ENCODE measurements at regions not wholly inside any gene's neighbourhood (a gene's known extent, or its start where the extent isn't known, plus 50 kb on each side); places are given as distances from the start of the nearest gene placed in this dataset.
"Not testable (repeated sequence)": the region's sequence is repeated elsewhere in the genome, so short reads cannot be mapped to it uniquely, and the experiment has no call there.

DNA sequence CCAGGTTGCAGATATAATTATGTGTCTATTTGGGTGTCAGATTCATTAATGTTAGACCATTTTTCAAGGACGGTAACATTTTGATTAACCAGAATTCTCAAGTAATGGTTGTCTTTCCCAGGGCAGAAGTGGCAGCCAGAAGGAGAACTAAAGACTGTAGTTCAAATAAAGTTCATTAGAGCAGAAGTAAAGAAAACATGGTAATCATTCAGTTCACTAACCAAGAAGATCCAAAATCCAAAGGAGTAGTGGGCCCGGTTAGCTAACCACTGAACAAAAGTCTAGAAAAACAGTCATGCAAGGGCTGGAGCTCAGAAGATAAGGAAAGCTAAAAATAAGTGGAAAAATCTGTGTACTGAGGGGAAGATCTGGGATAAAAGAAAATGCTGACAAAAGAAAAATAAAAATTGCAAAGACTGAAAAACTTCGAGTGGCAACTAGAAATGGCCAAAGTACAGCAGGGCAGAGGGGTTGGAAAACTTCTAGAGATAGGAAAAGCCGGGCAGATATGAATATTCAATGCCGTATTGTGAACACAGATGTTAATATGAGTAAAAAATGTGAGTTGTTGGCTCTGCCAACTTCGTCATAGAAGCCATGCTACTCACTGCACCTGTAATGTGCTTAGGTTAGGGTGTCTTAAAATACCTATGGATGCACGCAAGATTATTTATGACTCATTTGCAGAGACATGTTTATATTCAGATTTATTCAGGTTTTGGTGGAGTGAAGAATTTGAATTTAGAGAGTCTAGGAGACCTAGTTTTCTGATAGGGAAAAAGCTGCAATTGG is 925.9 kb downstream of the LTN1 start:
- no peak for DNase-seq

DNA sequence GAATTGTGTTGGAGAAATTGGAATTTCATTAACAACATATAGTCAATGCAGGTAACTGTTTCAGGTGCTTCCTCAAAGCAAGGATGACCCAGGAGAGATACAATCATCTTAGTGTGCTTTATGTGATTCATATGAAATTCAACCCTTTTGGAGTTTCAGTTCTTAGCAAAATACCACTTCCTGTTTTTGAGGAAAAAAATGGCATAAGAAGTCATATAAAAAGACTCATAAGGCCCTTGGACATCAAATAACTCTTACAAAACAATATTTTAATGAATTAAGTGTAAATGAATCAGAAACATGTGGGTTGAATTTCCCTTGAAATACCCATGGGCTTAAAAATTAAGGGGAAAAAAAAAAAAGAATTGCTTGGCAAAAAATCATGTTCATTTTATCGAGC is 926.6 kb downstream of the LTN1 start:
- DNase-seq = no peak

DNA sequence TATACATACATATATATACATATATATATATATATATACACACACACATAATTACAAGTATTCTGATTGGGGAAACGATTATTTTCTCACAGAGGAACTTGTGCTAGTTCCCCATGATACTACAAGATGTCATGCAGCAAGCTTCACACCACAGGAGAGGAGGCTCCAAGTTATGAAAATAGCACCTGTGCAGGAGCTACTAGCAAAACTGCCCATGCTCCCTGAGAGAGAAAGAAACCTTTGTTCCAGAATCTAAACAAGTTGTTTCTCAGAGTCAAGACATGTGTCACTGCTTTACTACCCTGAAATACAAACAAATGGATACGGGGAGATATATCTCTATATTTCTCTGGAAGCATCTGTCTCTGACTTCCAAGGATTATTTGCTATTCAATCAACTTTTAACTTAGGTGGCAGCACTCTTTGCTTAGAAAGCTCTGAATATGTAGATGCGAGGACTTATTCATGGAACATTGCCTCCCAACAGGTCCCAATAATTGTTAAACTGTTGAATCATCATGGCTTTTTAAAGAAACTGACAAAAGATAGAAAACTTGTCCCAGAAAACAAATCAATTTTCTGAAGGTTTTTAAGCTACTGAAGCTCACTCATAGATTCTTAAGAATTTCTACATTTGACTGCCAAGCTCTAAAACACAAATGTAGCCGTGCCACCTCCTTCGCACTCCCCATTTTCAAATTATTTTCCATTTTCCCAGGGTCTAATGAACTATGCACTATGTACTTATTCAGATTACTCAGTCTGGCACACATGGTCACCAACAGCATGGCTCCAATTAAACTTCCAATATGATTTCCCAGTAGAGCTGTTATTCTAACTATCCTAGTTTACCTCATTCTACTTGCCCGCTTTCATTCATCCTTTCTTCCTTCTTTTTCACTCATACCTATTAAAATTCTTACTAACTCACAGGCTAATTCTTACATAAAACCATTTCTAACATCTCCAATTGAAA is 929.1 kb downstream of the LTN1 start:
- DNase-seq = no peak

DNA sequence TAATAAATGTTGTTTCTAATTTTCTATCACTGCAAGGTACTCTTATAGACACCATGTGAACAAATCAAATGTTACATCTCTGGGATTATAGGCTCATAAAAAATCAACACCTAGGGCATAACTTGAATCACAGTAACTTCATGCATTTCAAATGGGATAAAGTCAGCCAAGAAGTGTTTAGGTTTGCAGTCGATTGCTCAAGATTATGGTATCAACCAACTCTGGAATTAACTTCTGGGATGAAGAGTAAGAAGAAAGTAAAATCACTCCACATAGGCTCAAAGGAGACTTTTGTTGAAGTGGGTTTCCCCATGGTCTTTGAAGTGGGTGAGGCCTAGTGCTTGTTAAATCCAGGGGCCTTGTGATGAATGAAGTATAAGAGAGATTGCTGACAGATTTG is 939.7 kb downstream of the LTN1 start:
- not testable (repeated sequence) for DNase-seq

DNA sequence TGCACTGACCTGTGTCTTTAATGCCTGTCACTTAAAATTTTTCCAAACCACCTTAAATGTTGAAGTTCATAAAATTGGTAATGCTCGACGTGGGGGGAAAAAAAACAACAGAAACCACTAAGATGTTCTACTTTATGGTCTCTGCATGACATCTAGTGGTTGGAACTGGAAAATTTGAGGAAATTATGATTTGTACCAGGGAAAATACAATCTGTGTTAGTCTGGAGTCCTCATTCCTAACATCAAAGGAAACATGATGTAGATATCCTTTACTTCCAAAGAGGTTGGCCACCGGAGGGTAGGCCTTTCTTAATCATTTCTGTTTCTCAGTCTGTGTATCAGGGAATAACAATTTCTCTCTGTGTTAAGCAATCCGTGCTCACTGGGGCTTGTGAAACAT is 941.0 kb downstream of the LTN1 start:
- DNase-seq = peak; percentile 76

DNA sequence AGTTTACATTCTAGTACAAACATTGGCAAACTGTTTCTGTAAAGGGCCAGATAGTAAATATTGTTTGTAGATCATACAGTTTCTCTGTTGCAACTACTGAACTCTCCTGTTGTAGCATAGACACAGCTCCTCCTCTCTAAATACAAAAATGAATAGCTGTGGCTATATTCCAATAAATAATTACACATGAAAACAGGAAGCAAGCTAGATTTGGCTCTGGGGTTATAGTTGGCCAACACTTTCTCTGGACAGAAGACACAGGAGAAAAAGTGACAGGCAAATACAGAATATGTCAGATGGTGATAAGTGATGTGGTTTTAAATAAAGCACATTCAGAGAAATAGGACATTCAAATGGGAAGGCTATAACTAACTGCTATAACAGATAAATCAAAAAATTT is 957.0 kb downstream of the LTN1 start:
- not testable (repeated sequence) for DNase-seq

DNA sequence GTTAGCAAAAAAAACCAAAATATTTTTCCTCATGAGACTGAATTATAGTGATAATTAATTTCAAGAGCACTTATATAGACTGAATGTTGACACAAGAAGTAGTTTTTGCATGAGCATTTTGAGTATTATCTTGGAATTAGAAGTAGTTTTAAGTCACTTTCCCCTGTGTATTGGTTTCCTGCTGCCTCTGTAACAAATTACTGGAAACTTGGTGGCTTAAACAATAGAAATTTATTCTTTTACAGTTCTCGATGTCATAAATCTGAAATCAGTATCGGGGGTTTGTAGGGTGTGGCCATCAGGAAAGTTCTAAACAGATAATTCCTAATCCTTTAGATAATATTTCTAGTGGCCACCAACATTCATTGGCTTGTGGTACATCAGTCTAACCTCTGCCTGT is 957.8 kb downstream of the LTN1 start:
- not testable (repeated sequence) for DNase-seq

DNA sequence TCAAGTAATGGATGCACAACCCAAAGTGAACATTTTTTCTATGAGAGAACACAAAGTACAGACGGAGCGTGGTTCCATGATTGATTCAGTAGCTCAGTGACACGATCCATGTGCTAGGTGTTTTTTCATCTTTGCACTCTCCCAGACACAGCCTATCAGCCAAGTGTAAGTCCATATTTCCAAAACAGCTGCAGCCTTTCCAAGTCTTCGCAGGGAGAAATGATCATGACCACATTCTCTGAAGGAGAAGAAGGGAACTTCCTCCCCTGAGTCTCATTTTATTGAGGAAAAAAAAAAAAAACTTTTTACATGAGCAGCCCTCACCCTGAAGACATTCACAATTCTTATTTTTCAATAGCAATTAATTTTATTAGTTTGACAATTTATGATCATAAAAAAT is 958.3 kb downstream of the LTN1 start:
- DNase-seq = not testable (repeated sequence)

DNA sequence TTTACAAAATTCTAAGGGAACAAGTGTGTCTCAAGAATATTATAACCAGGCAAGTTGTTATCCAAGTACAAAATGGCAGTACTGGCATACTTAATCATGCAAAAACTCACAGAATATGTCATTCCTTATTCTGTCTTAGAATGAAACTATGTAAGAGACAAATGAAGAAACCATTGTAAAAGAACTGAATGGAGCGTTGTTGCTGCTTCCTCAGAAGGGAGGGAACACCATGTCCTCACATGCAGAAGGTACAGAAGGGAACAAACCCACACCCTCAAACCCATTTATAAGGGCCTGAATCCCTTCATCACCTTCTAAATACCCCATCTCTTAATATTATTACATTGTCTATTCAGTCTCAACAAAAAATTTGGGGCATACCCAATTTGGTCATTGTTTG is 960.0 kb downstream of the LTN1 start:
- not testable (repeated sequence) for DNase-seq

DNA sequence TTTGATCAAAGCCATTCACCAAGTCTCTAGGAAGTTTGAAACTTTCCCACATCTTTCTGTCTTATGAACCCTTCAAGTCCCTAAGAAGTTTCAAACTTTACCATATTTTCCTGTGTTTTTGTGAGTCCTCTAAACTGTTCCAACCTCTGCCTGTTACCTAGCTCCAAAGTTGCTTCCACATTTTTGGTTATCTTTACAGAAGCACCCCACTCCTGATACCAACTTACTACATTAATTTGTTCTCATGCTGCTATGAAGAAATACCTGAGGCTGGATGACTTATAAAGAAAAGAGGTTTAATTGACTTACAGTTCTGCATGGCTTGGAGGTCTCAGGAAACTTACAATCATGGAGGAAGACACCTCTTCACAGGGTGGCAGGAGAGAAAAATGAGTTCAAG is 961.6 kb downstream of the LTN1 start:
- not testable (repeated sequence) for DNase-seq

DNA sequence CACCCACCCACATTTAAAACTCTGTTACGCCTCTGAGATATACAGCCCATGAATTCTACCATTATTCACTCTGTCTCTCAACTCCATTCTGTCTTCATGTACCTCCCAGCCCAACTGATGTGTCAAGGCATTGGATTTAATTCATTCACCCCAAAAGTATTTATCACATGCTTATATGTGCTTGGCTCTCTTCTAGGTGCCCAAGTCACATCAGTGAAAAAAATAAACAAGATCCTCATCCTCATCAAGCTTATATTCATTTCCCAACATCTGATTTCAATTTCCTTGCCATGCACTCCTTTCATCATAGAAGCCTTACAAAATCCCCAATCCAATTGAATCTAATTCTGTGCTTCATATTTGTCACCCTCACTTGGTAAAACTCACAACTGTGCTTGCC is 967.6 kb downstream of the LTN1 start:
- DNase-seq = no peak

DNA sequence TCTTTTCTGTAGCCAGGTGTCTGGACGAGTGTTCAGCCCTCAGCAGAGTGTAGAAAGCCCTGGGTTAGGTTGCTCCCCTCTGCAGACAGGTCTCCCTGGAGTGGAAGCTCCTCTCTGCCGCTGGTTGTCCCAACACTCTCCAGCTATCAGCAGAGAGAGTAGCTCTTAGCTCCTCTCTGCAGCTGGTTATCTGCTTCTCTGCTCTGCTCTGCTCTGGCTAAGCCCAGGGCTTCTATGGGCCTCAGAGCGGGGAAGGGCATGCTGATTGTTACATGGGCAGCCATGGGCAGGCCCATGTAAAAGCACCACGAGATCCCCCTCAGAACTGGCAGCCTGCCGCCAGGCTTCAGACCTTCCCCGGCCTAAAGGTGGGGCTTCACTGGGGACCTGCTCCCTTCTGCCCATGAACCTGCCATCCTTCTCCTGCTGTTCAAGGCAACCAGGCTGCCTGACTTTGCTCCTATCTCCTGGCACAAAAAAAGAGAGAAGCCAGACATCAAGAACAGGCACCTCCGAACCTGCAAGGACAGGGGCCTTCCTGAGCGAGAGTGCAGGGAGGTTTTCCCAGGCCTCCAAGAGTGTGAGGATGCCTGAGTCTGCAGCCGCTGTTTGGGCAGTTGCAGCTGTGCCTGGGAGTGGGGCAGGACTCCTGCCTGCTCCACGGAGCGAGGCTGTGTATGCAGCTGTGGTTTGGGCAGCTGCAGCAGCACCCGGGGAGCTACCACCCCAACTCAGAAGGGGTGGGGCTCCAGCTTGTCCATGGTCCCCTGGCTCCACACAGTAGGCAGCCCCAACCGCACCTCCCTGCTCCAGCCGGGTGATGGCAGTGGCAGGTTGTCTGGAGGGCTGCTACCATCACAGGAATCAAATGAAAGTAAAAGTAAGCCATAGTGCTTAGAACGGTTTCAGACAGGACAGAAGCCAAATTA is 973.7 kb downstream of the LTN1 start:
- no peak for DNase-seq

DNA sequence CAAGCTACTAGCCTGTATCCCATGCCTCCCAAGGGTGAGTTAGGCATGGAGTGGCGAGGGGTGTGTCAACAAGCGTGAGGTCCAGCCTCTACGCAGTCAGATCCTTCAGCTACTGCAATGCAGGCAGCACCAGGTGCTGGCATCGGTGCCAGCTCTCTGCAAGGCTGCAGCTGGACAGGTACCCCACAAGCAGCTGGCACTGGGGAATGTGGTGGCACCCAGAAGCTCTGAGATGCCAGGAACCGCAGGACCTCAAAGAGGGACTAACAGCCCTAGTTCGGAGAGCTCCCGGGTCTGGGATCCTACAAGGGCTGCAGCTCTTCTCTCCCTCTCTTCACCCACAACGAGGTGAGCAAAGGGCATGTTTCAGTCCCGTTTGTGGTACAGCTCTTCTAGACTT is 974.5 kb downstream of the LTN1 start:
- DNase-seq = no peak

DNA sequence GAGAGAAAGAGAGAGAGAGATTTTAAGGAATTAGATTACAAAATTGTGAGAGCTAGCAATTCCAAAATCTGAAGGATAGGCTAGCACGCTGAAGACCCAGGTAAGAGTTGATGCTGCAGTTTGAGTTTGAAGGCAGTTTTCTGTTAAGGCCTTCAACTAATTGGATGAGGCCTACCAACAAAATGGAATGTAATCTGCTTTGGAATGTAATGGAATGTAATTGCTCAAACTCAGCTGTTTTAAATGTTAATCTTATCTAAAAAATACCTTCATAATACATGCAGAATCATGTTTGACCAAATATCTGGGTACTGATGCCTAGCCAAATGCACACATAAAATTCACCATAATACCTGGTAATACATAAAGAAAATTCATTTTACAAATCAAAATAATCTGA is 976.1 kb downstream of the LTN1 start:
- DNase-seq = no peak

DNA sequence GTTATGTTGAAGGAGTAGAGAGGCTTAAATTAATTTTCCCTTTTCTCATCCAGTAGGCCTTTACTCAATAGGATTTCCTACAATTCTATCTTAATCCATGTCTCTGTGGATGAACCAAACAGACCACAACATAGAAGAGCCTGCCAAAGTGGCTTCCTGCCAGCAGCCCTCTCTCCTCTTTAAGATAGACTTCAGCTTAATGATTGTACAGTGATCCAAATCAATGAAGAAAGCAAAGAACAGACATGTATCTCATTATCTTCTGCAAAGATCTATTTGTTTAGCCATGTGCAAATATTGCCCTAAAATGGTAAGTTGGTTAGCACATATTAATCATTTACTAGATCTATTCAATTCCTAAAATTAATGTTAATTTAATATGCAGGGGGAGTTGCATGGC is 979.6 kb downstream of the LTN1 start:
- not testable (repeated sequence) for DNase-seq

DNA sequence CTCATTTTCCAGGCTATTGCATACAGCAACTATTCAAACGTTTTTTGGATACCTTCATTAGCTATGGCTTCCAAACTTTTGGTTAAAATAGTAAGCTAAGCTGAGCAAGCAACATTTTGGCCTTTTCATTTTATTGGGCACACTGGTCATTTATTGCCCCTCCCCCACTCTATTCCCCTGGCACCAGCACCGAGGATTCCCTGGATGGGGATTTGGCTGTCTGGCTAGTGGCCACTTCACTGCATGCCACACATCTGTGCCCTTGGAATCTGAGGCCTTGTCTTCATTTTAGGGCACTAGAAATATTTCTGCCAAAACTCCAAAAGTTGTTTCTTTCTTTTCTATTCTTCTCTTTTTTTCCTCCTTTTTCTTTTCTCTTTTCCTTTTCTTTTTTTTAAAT is 980.7 kb downstream of the LTN1 start:
- DNase-seq = not testable (repeated sequence)

DNA sequence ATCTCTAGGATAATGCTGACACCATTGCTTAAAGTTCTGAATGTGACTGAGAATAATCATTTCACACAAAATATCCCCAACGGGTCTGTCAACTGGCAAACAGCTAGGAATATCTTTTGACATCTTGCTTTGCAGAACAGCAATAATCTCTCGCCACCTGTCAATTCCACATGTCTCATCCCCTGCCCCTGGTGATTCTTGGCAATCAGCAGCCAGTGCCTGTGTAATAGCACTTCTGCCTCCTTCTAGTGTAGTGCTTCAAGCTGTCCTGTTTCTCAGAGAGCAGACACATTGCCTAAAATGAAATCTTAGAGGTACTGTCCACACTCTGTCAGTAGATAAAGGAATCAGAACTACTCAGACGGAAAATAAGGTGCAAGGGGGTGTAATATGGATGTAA is 984.4 kb downstream of the LTN1 start:
- DNase-seq = peak; percentile 34

DNA sequence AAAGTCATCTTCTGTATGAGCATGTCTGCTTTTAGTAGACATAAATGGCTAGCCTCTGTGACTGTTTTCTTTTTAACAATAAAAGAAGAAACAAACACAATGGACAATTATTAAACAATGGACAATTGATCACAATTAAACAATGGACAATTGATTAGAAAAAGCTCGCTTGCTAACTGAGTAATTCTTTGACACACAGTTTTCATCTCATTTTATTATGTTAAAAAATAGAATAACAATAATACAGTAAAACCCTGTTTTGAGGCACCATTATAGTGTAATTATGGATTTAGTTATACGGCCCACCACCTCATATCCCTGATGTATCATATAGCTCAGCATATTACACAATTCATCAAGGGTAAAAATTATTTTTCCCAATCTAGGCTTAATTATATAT is 989.0 kb downstream of the LTN1 start:
- not testable (repeated sequence) for DNase-seq

DNA sequence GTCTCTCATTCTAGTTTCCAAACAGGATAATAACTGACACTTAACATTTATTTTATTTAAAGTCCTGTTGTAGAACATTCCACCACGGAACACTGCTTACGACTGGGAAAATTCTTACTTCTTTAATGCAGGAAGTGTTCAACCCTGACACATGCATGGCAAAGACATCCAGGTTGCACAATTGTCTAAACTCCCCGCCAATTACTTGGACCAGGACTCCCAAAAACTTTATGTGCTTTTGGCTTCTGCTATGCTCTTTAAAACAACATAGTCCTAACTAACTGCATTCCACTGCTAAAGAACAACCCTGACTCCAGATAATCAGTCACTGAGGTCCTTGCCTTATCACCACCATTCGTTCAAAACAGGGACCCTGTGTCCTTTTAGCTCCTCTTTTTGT is 995.8 kb downstream of the LTN1 start:
- not testable (repeated sequence) for DNase-seq

DNA sequence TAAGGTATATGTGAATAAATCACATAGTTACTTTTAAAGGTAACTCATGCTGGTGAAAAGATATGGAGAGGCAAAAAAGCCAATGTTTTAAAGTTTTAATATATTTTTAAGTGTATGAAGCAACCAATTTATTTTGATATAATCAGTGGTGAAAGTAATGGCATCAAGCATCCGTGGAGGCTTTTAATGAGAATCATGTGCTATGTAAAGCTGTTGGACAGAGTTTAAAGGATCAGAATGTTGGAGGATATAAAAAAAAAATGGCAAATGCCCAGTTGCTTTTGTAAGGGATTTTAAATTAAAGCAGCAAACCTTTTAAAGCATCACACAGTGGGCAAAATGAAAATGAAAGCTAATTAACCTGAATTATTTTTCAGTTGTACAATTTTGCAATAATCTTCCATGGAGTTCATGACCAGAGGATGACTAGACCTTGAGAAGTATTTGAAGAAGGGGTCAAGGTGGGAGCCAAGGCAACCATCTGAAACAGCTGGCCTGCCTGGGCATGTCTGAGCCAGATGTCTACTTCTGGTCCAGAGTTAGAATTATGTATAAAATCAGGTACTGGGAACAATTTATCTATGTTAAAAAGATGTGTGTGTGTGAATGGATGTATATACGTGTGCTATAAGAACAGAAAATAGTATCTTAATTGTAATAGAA is 1007.9 kb downstream of the LTN1 start:
- DNase-seq = not testable (repeated sequence)

DNA sequence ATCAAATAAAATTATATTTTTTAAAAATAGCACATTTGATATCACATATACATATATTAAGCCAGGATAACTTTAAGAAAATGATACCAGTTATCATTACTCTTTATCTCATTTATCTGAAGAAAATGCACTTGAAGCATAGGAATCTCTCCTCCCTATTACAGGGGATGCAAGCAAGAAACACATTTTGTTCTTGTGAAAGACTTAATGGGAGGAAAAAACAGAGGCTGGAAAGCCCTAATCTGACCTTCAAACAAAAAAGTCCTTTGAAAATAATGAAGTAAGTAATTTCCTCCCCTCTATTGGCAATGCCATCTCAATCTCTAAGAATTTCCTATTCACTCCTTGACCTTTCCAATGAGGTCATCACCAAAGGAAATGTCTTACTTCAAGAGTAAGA is 1012.6 kb upstream of the ADAMTS5 start:
- not testable (repeated sequence) for DNase-seq

DNA sequence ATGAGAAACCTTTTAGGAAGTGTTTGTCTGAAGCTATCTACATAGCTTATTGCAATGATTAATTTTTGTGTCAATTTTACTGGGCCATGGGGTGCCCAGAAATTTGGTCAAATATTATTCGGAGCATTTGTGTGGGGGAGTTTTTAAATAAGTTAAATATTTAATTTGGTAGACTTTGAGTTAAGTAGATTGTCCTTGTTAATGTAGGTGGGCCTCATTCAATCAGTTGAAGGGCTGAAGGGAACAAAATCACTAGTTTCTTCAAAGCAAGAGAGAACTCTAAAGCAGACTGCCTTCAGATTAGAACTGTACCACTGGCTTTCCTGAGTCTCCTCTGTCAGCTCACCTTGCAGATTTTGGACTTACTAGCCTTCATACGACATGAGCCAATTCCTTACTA is 1008.6 kb upstream of the ADAMTS5 start:
- DNase-seq = no peak
